ENCODE measurements at regions not wholly inside any gene's neighbourhood (a gene's known extent, or its start where the extent isn't known, plus 50 kb on each side); places are given as distances from the start of the nearest gene placed in this dataset.

GRCh38 chr6:100161782-100162365 is 167.9 kb upstream of the MCHR2 start:
- Histone ChIP-seq H3K4me3 (ENCODE audit: low read depth, low read length) (no peak overlapping the region), H3K36me3 (no peaks in the 10 kb centered on the region), H3K4me1 (no peaks in the 10 kb centered on the region), H3K9me3 (no peaks in the 10 kb centered on the region), H3K27me3 (no peaks in the 10 kb centered on the region; the same call in 1 of the 2 replicates)
- TF ChIP-seq CTCF (IDR thresholded peaks at IDR 0.05; ENCODE audit: low read depth, low read length): no peak
- no peak for DNase-seq

- Histone ChIP-seq H3K36me3 (no peaks in the 10 kb centered on the region), H3K27me3 (no peaks in the 10 kb centered on the region; the same call in 1 of the 2 replicates), H3K4me3 (ENCODE audit: low read depth, low read length) (no peak overlapping the region), H3K4me1 (no peaks in the 10 kb centered on the region), H3K9me3 (no peaks in the 10 kb centered on the region)
- no peak for TF ChIP-seq CTCF (IDR thresholded peaks at IDR 0.05; ENCODE audit: low read depth, low read length)
- DNase-seq: no peak
Measured at GRCh38 chr6:100160930-100161329, 166.9 kb upstream of the MCHR2 start.

GRCh38 chr6:100155141-100155540 is 161.1 kb upstream of the MCHR2 start:
- H3K27me3 ChIP-seq: no peaks in the 10 kb centered on the region

GRCh38 chr6:100153636-100154275 is 159.7 kb upstream of the MCHR2 start:
- Histone ChIP-seq H3K36me3 (no peaks in the 10 kb centered on the region), H3K9me3 (no peaks in the 10 kb centered on the region), H3K4me1 (no peaks in the 10 kb centered on the region), H3K4me3 (ENCODE audit: low read depth, low read length) (no peak overlapping the region), H3K27me3 (no peaks in the 10 kb centered on the region)
- TF ChIP-seq CTCF (IDR thresholded peaks at IDR 0.05; ENCODE audit: low read depth, low read length): no peak
- DNase-seq: no peak

More at GRCh38 chr6:100155141-100155540, 161.1 kb upstream of the MCHR2 start:
- DNase-seq: no peak
- no peak overlapping the region for H3K4me3 ChIP-seq (ENCODE audit: low read depth, low read length)
- no peaks in the 10 kb centered on the region for H3K9me3 ChIP-seq
- H3K36me3 ChIP-seq: no peaks in the 10 kb centered on the region
- H3K4me1 ChIP-seq: no peaks in the 10 kb centered on the region
- no peak for TF ChIP-seq CTCF (IDR thresholded peaks at IDR 0.05; ENCODE audit: low read depth, low read length)

- Histone ChIP-seq H3K4me1 (no peaks in the 10 kb centered on the region), H3K9me3 (no peaks in the 10 kb centered on the region), H3K4me3 (ENCODE audit: low read depth, low read length) (no peak overlapping the region), H3K36me3 (no peaks in the 10 kb centered on the region), H3K27me3 (no peaks in the 10 kb centered on the region)
- DNase-seq: no peak
- TF ChIP-seq CTCF (IDR thresholded peaks at IDR 0.05; ENCODE audit: low read depth, low read length): no peak
Measured at GRCh38 chr6:100152201-100152600, 158.2 kb upstream of the MCHR2 start.

GRCh38 chr6:100144991-100145390 is 151.0 kb upstream of the MCHR2 start:
- TF ChIP-seq CTCF (IDR thresholded peaks at IDR 0.05; ENCODE audit: low read depth, low read length): no peak
- no peaks in the 10 kb centered on the region for H3K36me3 ChIP-seq
- no peak for DNase-seq
- no peak overlapping the region for H3K4me3 ChIP-seq (ENCODE audit: low read depth, low read length)
- no peaks in the 10 kb centered on the region for H3K27me3 ChIP-seq
- H3K9me3 ChIP-seq: no peaks in the 10 kb centered on the region
- H3K4me1 ChIP-seq: no peaks in the 10 kb centered on the region

Data from BE2C (cell line).